HL-60 (cell line): ENCODE measurements at regions not wholly inside any gene's neighbourhood (a gene's known extent, or its start where the extent isn't known, plus 50 kb on each side); places are given as distances from the start of the nearest gene placed in this dataset.

ENCODE experiments used
- GABPA ChIP-seq: IDR thresholded peaks from 2 replicates; pipeline ENCODE4 v1.6.1; 2012; ENCODE audit warnings: low read depth
- POLR2AphosphoS5 ChIP-seq: IDR thresholded peaks from 2 replicates; pipeline ENCODE4 v1.6.1; 2012; ENCODE audit warnings: low read depth
- SPI1 ChIP-seq: IDR thresholded peaks from 2 replicates; pipeline ENCODE4 v1.6.1; 2012; ENCODE audit warnings: low read depth, mild to moderate bottlenecking, borderline replicate concordance
- TF ChIP-seq, protein P1 (sequence below): IDR thresholded peaks from one replicate; pipeline ENCODE4 v1.5.1; 2011; ENCODE audit warnings: low read length, control low read depth, inconsistent platforms; ENCODE audit not compliant: insufficient read depth
- TF ChIP-seq, protein P2 (sequence below): IDR thresholded peaks from 2 replicates; pipeline ENCODE4 v1.6.1; 2012; ENCODE audit warnings: low read depth; ENCODE audit not compliant: insufficient replicate concordance

DNA sequence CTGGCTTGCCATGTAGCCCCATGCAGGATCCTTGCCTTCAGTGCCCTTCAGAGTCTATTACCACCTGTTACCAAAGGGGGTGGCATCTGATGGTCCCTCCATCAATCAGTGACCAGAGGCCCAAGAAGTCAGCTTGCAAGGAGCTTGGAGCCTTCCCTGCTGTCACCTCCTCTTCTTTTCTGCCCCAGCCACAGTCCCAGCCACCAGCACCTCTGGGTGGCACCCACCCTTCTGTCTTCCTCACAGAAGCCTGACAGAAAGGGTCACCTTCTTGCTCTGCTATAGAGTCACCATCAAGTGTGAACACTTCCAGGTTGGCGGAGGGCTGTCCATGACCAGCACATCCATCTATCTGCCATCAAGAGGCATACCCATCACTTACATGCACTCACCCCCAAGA, 203.2 kb downstream of the SALL1 start:
- TF ChIP-seq, protein P1, sequence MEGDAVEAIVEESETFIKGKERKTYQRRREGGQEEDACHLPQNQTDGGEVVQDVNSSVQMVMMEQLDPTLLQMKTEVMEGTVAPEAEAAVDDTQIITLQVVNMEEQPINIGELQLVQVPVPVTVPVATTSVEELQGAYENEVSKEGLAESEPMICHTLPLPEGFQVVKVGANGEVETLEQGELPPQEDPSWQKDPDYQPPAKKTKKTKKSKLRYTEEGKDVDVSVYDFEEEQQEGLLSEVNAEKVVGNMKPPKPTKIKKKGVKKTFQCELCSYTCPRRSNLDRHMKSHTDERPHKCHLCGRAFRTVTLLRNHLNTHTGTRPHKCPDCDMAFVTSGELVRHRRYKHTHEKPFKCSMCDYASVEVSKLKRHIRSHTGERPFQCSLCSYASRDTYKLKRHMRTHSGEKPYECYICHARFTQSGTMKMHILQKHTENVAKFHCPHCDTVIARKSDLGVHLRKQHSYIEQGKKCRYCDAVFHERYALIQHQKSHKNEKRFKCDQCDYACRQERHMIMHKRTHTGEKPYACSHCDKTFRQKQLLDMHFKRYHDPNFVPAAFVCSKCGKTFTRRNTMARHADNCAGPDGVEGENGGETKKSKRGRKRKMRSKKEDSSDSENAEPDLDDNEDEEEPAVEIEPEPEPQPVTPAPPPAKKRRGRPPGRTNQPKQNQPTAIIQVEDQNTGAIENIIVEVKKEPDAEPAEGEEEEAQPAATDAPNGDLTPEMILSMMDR: no peak
- TF ChIP-seq POLR2AphosphoS5 (no peak), SPI1 (no peak), GABPA (no peak)
- TF ChIP-seq, protein P2, sequence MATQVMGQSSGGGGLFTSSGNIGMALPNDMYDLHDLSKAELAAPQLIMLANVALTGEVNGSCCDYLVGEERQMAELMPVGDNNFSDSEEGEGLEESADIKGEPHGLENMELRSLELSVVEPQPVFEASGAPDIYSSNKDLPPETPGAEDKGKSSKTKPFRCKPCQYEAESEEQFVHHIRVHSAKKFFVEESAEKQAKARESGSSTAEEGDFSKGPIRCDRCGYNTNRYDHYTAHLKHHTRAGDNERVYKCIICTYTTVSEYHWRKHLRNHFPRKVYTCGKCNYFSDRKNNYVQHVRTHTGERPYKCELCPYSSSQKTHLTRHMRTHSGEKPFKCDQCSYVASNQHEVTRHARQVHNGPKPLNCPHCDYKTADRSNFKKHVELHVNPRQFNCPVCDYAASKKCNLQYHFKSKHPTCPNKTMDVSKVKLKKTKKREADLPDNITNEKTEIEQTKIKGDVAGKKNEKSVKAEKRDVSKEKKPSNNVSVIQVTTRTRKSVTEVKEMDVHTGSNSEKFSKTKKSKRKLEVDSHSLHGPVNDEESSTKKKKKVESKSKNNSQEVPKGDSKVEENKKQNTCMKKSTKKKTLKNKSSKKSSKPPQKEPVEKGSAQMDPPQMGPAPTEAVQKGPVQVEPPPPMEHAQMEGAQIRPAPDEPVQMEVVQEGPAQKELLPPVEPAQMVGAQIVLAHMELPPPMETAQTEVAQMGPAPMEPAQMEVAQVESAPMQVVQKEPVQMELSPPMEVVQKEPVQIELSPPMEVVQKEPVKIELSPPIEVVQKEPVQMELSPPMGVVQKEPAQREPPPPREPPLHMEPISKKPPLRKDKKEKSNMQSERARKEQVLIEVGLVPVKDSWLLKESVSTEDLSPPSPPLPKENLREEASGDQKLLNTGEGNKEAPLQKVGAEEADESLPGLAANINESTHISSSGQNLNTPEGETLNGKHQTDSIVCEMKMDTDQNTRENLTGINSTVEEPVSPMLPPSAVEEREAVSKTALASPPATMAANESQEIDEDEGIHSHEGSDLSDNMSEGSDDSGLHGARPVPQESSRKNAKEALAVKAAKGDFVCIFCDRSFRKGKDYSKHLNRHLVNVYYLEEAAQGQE: no peak
